ENCODE measurements at regions not wholly inside any gene's neighbourhood (a gene's known extent, or its start where the extent isn't known, plus 50 kb on each side); places are given as distances from the start of the nearest gene placed in this dataset.

- no peak for TF ChIP-seq MAX (IDR thresholded peaks at IDR 0.05)
- no peak for TF ChIP-seq CEBPB (IDR thresholded peaks at IDR 0.05)
- TF ChIP-seq USF1 (IDR thresholded peaks at IDR 0.05) = no peak
- no peak for TF ChIP-seq EP300 (IDR thresholded peaks at IDR 0.05; ENCODE audit: borderline replicate concordance)
- no peak for TF ChIP-seq YY1 (IDR thresholded peaks at IDR 0.05; ENCODE audit: low read depth)
- no peak for TF ChIP-seq REST (IDR thresholded peaks at IDR 0.05; ENCODE audit: low read depth)
- TF ChIP-seq TCF12 (IDR thresholded peaks at IDR 0.05; ENCODE audit: low read depth) = no peak
- no peak for TF ChIP-seq TEAD4 (IDR thresholded peaks at IDR 0.05)
- no peak for TF ChIP-seq TAF1 (IDR thresholded peaks at IDR 0.05; ENCODE audit: low read depth)
- TF ChIP-seq RAD21 (IDR thresholded peaks at IDR 0.05; ENCODE audit: low read depth) = no peak
- no peak for TF ChIP-seq CREB1 (IDR thresholded peaks at IDR 0.05; ENCODE audit: low read depth)
- TF ChIP-seq EGR1 (IDR thresholded peaks at IDR 0.05) = no peak
Observed at GRCh38 chr18:66110607-66111006, 359.8 kb downstream of the CDH7 start.

- TF ChIP-seq EGR1 (IDR thresholded peaks at IDR 0.05) (no peak), REST (IDR thresholded peaks at IDR 0.05; ENCODE audit: low read depth) (no peak), CEBPB (IDR thresholded peaks at IDR 0.05) (no peak), TAF1 (IDR thresholded peaks at IDR 0.05; ENCODE audit: low read depth) (no peak), NFIC (IDR thresholded peaks at IDR 0.05) (no peak), MAX (IDR thresholded peaks at IDR 0.05) (no peak), TEAD4 (IDR thresholded peaks at IDR 0.05) (no peak), YY1 (IDR thresholded peaks at IDR 0.05; ENCODE audit: low read depth) (no peak), USF1 (IDR thresholded peaks at IDR 0.05) (no peak), EP300 (IDR thresholded peaks at IDR 0.05; ENCODE audit: borderline replicate concordance) (no peak), CREB1 (IDR thresholded peaks at IDR 0.05; ENCODE audit: low read depth) (no peak), RAD21 (IDR thresholded peaks at IDR 0.05; ENCODE audit: low read depth) (no peak), TCF12 (IDR thresholded peaks at IDR 0.05; ENCODE audit: low read depth) (no peak), ZBTB7A (IDR thresholded peaks at IDR 0.05; ENCODE audit: low read depth) (no peak), FOXM1 (IDR thresholded peaks at IDR 0.05; ENCODE audit: borderline replicate concordance, low read depth) (no peak)
Observed at GRCh38 chr18:66109981-66110380, 359.2 kb downstream of the CDH7 start.

GRCh38 chr18:66107546-66107945 is 356.7 kb downstream of the CDH7 start:
- TF ChIP-seq FOXM1 (IDR thresholded peaks at IDR 0.05; ENCODE audit: borderline replicate concordance, low read depth) = no peak
- no peak for TF ChIP-seq CEBPB (IDR thresholded peaks at IDR 0.05)
- TF ChIP-seq TCF12 (IDR thresholded peaks at IDR 0.05; ENCODE audit: low read depth) = no peak
- TF ChIP-seq EP300 (IDR thresholded peaks at IDR 0.05; ENCODE audit: borderline replicate concordance) = no peak
- no peak for TF ChIP-seq CREB1 (IDR thresholded peaks at IDR 0.05; ENCODE audit: low read depth)

- TF ChIP-seq NFIC (IDR thresholded peaks at IDR 0.05) (no peak), TAF1 (IDR thresholded peaks at IDR 0.05; ENCODE audit: low read depth) (no peak), EP300 (IDR thresholded peaks at IDR 0.05; ENCODE audit: borderline replicate concordance) (no peak), EGR1 (IDR thresholded peaks at IDR 0.05) (no peak), YY1 (IDR thresholded peaks at IDR 0.05; ENCODE audit: low read depth) (no peak), CEBPB (IDR thresholded peaks at IDR 0.05) (no peak), CREB1 (IDR thresholded peaks at IDR 0.05; ENCODE audit: low read depth) (no peak), FOXM1 (IDR thresholded peaks at IDR 0.05; ENCODE audit: borderline replicate concordance, low read depth) (no peak), REST (IDR thresholded peaks at IDR 0.05; ENCODE audit: low read depth) (no peak), RAD21 (IDR thresholded peaks at IDR 0.05; ENCODE audit: low read depth) (no peak), ZBTB7A (IDR thresholded peaks at IDR 0.05; ENCODE audit: low read depth) (no peak), TCF12 (IDR thresholded peaks at IDR 0.05; ENCODE audit: low read depth) (no peak), TEAD4 (IDR thresholded peaks at IDR 0.05) (no peak), USF1 (IDR thresholded peaks at IDR 0.05) (no peak), MAX (IDR thresholded peaks at IDR 0.05) (no peak)
Observed at GRCh38 chr18:66105016-66105415, 354.2 kb downstream of the CDH7 start.
